RWPE2 (cell line): ENCODE measurements at regions not wholly inside any gene's neighbourhood (a gene's known extent, or its start where the extent isn't known, plus 50 kb on each side); places are given as distances from the start of the nearest gene placed in this dataset.

Experiments used
- ATAC-seq: fragments of 200-7000 bp; cut with Tn5 transposase; 3 replicates; pipeline ENCODE4 v1.9.1; 2021; ENCODE audit warnings: low read depth
- DNase-seq: peaks from one replicate; pipeline ENCODE4 v3.0.0-alpha.2; 2020; ENCODE audit warnings: low spot score
- H3K27ac ChIP-seq: fragments of 450-650 bp; 2 replicates; pipeline ENCODE4 v1.5.1; 2017; ENCODE audit warnings: mild to moderate bottlenecking; ENCODE audit not compliant: poor library complexity, severe bottlenecking
- H3K27me3 ChIP-seq: fragments of 250-450 bp; sonication (Bioruptor Pico); 2 replicates; pipeline ENCODE4 v1.5.1; 2021; ENCODE audit warnings: mild to moderate bottlenecking, moderate library complexity; ENCODE audit not compliant: insufficient read depth, poor library complexity, severe bottlenecking
- H3K36me3 ChIP-seq: fragments of 250-450 bp; sonication (Bioruptor Pico); 2 replicates; pipeline ENCODE4 v1.5.1; 2020; ENCODE audit warnings: low read depth, mild to moderate bottlenecking, moderate library complexity
- H3K4me1 ChIP-seq: fragments of 250-450 bp; sonication (Bioruptor Pico); 2 replicates; pipeline ENCODE4 v1.5.1; 2021; ENCODE audit warnings: mild to moderate bottlenecking, moderate library complexity; ENCODE audit not compliant: insufficient read depth, poor library complexity, severe bottlenecking
- H3K4me3 ChIP-seq: fragments of 250-450 bp; sonication (Bioruptor Pico); 2 replicates; pipeline ENCODE4 v1.5.1; 2021; ENCODE audit warnings: mild to moderate bottlenecking, moderate library complexity; ENCODE audit not compliant: severe bottlenecking
- H3K9me3 ChIP-seq: fragments of 250-450 bp; sonication (Bioruptor Pico); 2 replicates; pipeline ENCODE4 v1.5.1; 2021; ENCODE audit warnings: mild to moderate bottlenecking, moderate library complexity; ENCODE audit not compliant: severe bottlenecking
- TF ChIP-seq, protein P1 (sequence below): fragments of 450-650 bp; IDR thresholded peaks from one replicate; pipeline ENCODE4 v1.5.1; 2017; ENCODE audit warnings: mild to moderate bottlenecking, moderate library complexity; ENCODE audit not compliant: poor library complexity, severe bottlenecking

DNA sequence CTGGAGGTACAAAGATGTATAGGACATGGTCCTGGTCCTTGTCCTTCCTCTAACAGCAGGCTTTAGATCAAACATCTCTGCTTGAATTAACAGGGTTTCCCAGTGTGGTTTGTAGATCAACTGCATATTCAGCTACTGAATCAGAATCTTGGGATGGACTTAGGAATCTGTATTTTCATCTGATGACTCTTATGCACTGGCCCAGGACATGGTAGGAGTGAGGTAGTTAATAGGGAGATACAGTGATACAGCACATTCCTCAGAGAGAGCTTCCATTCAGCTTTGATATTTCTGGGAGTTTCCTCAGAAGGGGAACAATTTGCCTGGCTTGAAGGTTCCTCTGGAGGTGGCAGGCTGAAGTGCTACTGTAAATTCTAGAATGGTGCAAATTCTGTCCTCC is 203.1 kb downstream of the LARP7 start:
- no peaks in the 10 kb centered on the region for H3K9me3 ChIP-seq
- no peak for ATAC-seq
- H3K4me1 ChIP-seq: no peaks in the 10 kb centered on the region
- DNase-seq: no peak
- H3K27me3 ChIP-seq: no peaks in the 10 kb centered on the region
- TF ChIP-seq, protein P1, sequence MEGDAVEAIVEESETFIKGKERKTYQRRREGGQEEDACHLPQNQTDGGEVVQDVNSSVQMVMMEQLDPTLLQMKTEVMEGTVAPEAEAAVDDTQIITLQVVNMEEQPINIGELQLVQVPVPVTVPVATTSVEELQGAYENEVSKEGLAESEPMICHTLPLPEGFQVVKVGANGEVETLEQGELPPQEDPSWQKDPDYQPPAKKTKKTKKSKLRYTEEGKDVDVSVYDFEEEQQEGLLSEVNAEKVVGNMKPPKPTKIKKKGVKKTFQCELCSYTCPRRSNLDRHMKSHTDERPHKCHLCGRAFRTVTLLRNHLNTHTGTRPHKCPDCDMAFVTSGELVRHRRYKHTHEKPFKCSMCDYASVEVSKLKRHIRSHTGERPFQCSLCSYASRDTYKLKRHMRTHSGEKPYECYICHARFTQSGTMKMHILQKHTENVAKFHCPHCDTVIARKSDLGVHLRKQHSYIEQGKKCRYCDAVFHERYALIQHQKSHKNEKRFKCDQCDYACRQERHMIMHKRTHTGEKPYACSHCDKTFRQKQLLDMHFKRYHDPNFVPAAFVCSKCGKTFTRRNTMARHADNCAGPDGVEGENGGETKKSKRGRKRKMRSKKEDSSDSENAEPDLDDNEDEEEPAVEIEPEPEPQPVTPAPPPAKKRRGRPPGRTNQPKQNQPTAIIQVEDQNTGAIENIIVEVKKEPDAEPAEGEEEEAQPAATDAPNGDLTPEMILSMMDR: no peak
- H3K4me3 ChIP-seq: no peak overlapping the region
- H3K36me3 ChIP-seq: no peaks in the 10 kb centered on the region
- H3K27ac ChIP-seq: no peak overlapping the region

DNA sequence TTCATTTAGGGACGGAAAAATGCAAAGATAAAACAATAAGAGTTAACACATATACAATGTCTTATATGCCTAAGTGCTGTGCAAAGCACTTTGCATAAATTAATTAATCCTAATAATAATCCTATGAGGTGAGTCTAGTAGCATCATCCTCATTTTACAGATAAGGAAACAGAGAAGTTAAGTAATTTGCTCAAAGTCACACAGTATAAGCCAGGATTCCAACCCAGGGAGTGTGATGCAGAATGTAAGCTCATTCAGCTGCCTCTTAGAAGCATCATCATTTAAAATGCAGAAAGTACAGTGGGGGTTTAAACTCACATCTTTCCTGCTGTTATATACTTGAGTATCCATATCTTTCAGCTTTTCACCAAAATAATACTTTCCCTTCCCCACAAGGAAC is 203.7 kb downstream of the LARP7 start:
- no peak for ATAC-seq
- TF ChIP-seq, protein P1: no peak
- Histone ChIP-seq H3K27ac (no peak overlapping the region), H3K4me1 (no peaks in the 10 kb centered on the region), H3K36me3 (no peaks in the 10 kb centered on the region), H3K4me3 (no peak overlapping the region), H3K27me3 (no peaks in the 10 kb centered on the region), H3K9me3 (no peaks in the 10 kb centered on the region)
- no peak for DNase-seq

DNA sequence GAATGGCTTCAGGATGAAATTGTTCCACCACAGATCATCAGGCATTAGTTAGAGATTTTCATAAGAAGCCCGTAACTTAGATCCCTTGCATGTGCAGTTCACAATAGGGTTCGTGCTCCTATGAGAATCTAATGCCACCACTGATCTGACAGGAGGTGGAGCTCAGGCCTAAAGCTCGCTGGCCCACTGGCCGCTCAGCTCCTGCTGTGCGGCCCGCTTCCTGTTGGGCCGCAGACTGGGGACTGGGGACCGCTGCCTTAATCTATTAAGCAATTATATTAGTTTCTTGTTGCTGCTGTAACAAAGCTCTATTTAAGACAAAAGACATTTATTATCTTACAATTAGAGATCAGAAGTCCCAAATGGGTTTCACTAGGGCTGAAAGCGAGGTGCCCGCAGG is 205.6 kb downstream of the LARP7 start:
- Histone ChIP-seq H3K4me3 (no peak overlapping the region), H3K27ac (no peak overlapping the region), H3K4me1 (no peaks in the 10 kb centered on the region), H3K9me3 (no peaks in the 10 kb centered on the region), H3K36me3 (no peaks in the 10 kb centered on the region), H3K27me3 (no peaks in the 10 kb centered on the region)
- DNase-seq (no peak), ATAC-seq (no peak)
- TF ChIP-seq, protein P1: no peak

DNA sequence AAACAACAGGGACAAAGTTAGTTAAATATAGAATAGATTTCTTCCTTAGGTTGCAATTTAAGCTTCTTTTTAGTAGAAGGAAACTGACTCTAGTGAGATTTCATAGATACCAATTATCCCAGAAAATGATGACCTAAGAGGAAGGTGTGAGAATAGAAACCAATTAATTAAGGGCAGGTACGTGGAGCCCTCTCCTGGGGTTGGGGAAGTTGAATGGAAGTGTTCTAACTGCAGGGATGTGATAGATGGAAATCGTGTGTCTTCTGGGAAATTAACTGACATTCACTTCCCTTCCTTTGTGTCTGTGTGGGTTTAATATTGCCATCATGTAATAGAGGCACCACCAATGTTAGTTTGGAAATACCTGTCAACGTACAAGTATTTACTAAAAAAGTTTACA is 204.1 kb upstream of the ANK2 start:
- H3K27me3 ChIP-seq: no peaks in the 10 kb centered on the region
- DNase-seq (no peak), ATAC-seq (no peak)
- no peaks in the 10 kb centered on the region for H3K9me3 ChIP-seq
- H3K4me1 ChIP-seq: no peaks in the 10 kb centered on the region
- no peak overlapping the region for H3K27ac ChIP-seq
- no peak overlapping the region for H3K4me3 ChIP-seq
- TF ChIP-seq, protein P1: no peak
- H3K36me3 ChIP-seq: no peaks in the 10 kb centered on the region

DNA sequence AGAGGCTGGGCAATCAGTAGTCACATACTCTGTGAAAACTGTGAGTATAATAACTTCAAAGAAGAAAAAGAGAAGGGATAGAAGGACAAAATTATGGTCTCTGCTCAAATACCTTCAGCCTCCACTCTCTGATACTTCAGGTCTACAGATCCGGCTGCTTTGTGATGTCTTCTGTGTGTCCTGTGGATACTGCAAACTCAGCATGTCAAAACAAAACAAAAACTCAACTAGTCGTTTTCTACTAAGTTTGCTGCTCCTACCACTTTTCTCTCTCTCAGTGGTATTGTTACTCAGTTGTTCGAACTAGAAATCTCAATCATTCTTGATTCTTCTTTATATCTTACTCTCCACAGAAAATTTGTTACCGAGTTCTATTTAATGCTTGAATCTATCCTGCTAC is 202.4 kb upstream of the ANK2 start:
- Histone ChIP-seq H3K36me3 (no peaks in the 10 kb centered on the region), H3K27me3 (no peaks in the 10 kb centered on the region), H3K4me1 (no peaks in the 10 kb centered on the region), H3K9me3 (no peaks in the 10 kb centered on the region), H3K4me3 (no peak overlapping the region), H3K27ac (no peak overlapping the region)
- DNase-seq (no peak), ATAC-seq (no peak)
- TF ChIP-seq, protein P1: no peak
